ENCODE measurements at regions not wholly inside any gene's neighbourhood (a gene's known extent, or its start where the extent isn't known, plus 50 kb on each side); places are given as distances from the start of the nearest gene placed in this dataset.
A peak's percentile ranks its signal among the peaks of the same experiment; 100 is the strongest.
"Not testable (repeated sequence)": the region's sequence is repeated elsewhere in the genome, so short reads cannot be mapped to it uniquely, and the experiment has no call there.

DNA sequence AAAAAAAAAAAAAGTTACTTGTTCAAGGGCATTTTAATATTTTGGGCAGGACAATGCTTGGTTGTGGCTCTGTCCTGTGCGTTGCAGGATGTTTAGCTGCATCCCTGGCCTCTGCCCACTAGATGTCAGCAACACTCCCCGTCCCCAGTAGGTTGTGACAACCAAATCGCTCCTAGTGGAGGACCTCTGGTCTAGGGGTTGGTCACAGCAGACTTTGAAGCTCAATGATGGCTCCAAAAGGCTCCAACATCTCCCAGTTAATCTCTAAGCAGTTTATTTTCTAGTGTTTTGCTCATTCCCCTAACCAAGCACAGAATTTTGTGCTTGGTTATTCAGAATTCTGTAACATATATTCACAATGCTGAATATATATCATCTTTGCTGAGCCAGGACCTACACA, 67.0 kb downstream of the CHRNA1 start:
- peak; percentile 42 for DNase-seq

DNA sequence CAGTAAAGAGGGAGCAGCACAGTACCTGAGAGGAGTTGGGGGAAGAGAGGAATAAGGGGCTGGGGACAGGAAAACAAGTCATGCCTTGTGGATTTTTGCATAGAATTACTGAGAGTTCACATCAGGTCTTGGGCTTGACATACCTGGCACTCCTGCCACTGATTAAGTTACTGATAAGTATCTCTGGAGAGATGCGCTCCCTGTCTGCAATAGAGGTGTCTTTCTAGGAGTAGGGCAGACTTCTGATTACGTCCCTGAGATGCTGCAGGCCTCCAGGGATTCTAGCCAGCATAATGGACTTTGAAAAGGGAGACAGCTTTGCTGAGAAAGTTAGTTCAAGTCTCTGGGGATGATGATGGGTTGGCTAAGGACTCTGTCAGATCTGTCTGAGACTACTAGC, 69.4 kb downstream of the CHRNA1 start:
- DNase-seq: no peak

DNA sequence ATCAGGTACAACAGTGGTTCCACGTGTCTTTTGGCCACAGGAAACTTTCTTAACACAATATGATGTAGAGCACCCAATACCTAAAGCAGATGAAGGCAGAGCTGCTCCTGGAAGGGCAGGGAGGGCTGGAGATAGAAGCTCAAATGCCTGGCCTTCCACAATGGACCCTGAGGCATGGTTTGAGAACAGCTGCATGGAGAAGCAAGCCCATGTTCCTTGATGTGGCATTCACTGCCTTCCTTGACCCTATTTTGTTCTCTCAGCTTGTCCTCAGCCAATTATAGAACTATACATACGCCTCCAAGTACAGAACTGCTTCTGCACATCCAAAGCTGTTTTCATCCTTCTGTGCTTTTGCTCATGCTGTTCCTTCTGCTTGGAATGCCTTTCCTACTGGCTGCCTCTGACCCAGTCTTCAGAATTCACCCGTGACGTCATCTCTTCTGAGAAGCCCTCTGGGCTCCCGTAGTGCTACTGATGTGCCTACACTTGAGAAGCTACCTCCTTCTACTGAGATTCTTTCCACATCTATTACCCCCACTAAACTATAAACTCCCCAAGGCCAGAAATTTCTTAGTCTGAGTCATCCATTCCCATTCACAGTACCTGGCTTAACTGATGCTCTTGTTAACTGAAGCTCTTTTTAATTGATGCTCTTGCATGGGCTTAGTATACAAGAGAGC, 69.9 kb downstream of the CHRNA1 start:
- DNase-seq: no peak

DNA sequence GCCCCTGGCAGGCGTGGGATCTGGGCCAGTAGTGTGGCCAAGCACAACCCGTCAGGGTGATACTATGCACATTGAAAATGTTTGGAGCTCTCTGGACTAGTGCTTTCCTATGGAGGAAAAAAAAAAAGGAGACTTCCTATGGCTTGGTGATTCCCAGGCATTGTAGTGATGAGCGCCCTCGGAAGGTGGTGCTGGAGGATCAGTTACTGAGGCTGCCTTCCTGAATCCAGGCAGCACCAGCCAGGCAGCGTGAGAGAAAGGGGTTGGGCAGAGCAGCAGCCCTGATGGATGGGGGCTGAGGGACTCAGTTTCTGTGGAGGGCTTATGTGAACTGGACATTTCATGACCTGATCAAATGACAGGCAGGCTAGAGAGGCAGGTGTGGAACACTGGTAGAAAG, 70.9 kb downstream of the CHRNA1 start:
- no peak for DNase-seq

DNA sequence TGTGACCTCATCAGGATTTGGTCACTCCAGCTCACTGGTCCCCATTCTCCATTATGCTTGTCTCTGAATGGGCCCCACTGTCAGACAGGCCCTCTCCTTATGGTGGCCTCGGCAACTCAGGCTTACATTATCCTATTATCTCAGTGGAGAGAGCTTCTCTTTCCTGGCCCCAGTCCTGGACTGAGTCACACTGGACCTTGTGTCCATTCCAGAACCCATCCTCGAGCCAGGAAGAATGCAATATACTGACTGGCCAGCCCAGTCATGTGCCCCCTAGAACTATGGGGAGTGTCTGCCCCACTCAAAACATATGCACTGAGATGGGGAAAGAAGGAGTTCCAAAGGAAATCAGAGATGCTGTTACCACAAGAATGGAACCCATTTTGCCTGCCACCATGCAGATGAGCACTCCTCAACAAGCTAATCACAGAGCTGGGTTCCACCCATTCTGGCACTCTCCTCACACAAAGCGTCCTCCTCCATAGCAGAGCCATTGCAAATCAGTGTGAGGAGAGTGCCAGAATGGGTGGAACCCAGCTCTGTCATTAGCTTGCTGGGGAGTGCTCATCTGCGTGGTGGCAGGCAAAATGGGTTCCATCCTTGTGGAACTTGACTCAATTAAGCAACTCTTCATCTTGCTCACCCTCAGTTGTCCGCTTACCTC, 71.9 kb downstream of the CHRNA1 start:
- DNase-seq: peak; percentile 63

DNA sequence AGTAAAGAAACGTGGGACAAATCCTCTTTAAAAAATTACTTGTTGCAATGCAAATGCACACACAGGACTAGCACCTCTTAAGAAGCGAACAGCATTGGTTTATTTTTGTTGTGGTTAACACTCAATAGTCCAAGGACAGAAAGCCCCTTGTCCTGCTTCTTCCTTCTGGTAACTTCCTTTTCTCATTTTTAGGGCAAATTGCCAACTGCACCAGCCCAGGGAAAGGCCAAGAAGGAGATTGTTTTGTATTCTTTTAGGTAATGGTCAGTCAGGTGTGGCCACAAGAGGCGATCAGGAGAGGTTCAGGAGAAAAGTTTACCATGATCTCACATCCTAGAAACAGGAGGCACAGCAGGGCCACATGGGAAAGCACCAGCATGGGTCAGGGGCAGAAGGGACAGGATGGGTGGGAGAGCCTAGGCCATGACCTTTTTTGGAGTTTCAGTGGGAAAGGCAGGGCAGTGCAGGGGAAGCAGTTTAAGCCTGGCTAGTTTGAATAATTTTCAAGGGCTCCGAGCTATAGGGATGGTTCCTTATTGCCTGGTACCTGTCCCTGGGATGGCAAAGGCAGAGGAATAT, 73.0 kb downstream of the CHRNA1 start:
- no peak for DNase-seq

DNA sequence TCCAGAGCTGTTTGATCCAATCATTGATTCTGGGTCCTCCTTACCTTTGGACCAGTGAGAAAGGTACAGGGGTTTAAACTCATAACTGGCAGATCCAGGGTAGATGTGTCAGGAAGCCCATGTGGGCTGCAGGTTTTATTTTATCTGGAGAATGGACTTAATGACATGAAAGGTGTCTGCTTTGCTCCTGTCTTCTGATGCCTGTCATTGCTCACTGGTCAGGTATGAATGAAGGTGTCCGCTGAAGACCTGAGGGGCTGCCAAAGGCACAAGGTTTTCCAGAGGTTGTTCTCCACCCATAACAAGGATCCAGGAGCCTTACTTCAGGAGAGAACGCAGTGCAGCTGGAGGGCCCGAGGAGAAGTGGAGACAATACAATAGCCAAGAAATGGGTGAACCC, 74.2 kb downstream of the CHRNA1 start:
- DNase-seq: no peak

DNA sequence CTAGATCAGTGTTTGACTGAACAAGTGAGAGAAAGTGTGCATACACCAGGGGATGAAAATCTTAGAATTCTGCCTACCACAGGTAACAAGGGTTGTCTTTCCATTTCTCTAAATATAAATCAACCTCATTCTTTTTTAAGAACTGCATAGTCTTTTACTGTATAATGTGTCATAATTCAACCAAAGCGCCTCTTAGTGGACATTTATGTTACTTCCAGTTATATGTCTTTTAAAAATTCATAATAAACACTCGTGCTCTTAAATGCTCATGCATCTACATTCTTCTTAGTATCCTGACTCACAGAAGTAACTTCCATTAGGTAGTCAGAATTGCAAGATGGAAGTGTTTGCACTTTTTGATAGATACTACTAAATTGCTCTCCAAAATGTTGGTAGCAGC, 76.2 kb downstream of the CHRNA1 start:
- no peak for DNase-seq

DNA sequence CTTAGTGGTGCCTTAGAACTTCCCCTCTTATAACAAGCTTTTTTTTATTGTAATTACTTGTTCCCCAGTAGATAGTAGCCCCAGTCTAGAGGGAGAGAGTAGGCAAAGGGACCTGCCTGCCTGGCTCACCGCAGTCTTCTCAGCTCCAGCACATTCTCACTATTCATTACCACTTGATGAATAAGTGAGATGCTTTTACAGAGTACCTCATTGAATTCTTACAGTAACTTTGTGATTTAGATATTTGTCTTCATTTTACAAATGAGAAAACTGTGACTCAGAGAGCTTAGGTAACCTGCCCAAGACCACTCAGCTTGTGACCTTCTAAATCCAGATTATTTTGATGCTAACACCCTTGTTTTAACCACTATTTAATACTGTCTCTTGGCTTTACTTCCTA, 77.8 kb downstream of the CHRNA1 start:
- DNase-seq: no peak

DNA sequence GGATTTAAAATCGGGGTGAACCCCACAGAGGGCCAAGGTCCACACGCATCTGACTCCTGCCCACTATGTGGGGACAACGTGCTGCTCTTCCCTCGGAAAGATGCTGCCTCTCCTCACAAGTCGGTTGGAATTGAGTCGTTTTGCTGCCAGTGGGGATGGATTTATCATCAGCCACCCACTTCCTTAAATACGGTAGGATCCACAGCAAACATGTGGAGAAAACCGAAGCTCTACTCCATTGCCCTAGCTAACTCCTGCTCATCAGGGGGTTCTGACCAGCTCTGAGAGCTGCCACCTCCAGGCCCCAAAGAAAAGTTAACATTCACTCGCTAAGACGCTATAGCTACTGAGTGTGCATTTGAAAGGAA, 80.9 kb downstream of the CHRNA1 start:
- no peak for DNase-seq

DNA sequence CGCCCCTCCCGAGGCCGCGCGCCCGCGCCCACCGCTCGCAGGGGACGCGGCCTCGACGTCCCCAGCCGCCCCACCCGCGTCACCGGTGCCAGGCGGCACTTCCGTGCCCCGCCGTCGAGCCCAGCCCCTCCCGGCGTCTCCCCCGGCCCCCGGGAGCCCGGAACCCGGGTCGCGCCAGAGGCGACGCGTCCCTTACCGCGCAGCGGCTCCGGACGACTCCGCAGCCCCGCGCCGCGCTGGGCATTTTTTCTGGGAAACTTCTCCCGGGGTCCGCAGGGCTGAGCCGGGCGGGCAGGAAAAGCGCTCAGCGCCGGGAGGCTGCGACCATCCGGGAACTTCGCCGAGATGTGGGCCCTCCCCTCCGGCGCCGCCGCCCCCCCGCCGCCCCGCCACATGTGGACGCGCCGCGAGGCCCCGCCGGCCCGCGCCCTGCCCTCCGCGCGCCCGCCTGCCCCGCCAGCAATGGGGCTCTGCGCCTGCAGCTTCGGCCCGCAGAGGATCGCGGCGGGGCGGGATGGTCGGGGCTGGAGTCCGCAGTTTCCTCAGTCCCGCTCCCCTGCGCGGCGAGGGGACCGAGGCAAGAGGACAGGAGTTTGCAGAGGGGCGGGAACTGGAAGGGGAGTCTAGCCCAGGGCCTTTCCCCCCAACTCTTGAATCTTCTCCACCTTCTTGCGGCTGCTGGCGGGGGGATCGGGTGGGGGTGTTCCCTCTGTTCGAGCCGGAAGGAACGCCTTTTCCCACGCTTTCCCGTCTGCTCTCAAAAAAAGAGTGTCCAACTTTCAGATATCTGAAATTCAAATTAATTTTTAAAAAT, 81.5 kb downstream of the CHRNA1 start:
- peak; percentile 28 for DNase-seq

DNA sequence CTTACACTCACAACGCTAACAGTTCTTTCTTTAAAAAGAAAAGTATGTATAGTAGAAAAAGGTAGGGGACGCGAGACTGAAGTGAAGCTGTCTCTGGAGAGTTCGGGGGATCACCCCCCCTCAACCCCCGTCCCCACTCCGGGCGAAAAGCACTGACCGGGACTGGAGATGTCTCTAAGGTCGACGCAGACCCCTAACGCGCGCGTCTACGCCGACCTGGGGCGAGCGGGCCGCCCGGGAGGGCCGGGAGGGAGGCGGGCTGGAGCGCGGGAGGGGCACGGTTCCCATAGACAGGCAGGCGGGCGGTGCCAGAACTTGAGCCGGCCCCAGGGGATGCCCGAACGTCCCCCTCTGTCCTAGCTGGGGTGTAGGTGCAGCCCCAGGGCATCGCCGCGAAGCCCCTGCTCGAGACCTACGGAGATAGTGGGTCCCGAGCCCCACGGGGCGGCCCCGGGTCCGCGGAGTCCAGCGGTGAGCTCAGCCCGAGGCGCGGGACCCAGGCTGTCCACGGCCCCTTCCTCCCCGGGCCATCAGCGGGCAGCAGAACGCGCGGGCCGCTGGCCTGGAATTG, 82.2 kb downstream of the CHRNA1 start:
- DNase-seq: no peak

DNA sequence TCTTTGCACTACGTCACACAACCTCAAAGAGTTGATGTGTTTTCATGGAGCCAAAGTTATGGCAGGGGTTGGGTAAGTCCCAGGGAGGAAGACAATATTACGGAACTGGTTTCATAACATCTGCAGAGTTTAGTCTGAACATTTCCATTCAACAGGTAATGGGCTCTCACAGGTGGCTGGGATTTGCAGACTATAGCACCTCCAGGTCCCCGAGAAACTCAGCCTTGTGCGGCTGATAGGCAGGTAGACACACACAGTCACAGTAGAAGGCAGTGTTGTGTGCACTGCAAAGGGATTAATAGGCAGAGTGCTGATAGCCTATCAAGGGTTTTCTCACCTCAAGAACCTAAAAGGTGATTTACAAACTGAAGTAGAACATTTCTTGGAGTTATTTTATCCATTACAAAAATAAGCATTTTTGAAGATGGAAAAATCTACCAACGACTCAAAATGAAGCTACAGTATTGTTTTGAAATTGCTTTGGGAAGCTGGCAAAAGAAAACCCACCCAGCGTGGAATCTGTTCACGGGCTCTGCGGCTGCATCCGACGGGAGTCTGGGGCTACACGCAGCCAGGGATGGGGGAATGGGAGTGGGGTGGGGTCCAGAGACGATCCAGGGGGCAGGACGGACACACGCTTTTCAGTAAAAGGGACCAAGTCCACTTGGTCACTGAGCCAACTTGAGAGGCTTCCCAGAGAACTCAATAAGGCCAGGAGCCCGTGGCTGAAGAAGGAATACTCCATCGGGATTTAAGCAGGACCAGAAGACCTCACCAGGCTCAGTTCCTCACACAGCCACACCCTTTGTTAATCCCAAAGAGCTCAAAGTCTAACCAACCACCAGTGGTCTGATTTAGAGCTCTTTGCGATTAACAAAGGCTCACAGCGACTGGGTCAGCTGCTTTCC, 82.9 kb downstream of the CHRNA1 start:
- no peak for DNase-seq

DNA sequence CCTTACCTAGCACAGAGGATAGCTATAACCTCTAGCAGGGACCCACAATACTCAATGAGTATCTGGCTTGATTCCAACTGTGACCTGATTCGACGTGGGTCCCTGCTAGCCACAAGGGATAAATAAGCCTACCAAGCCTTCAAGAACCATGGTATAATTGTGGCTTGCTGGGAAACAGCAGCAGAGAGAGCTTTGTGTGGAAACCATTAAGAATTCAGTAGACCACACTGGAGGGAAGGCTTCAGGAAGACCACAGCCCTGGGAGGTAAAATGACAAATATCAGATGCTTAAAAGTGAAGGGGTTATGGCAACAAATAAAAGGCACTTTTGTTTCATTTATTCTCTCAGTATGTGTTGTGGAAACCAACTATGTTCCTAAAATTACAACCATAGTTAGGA, 82.6 kb upstream of the WIPF1 start:
- DNase-seq: no peak

DNA sequence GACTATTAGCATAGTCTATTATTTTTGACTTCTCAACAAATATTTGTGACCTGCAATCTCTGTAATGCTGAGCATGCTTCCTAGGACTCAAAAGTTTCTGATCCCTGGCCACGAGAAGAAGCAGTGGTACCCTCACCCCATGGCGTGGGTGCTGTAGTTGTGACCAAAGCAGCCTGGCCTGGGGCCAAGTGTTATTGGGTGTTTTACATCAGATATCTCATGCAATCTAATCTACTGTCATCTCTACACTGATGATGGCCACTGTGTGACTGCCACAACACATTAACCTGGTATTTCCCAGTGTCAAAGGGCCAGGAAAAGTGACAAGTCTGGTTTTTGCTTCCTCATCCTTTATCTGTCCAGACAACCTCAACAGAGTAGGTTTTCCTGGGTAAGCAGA, 80.8 kb upstream of the WIPF1 start:
- DNase-seq: no peak

DNA sequence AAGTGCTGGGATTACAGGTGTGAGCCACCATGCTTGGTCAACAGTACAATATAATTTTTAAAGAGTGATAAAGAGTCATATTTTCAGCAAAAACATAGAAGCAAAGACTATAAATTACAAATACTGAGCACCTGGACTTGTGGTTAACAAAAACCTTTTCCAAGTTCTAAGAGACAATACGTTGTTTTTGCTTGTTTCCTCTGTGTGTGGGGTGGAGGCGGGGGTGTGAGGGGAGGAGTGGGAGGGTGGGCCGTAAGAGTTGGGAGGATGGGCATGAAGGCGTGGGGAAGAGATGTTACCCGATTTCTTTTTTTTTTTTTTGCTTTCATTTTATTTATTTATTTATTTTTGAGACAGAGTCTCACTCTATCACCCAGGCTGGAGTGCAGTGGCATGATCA, 78.0 kb upstream of the WIPF1 start:
- no peak for DNase-seq

DNA sequence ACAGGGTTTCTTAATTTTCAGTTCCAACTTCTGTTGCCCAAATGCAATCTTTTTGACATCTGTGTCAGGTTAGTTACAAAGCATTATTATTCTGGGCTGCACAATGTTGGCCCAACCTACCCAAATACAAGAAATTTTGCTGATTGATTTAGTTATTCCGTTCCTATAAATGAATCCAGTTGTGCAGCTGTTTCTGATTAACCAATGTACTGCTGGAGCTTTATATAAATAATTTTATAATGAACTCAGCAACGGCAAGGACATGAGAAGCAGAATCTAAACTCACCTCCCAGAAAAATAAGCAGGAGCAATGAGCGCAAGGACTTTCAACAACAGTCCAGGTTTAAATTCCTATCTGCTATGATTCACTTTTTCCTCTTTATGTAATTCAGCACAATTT, 76.3 kb upstream of the WIPF1 start:
- no peak for DNase-seq

DNA sequence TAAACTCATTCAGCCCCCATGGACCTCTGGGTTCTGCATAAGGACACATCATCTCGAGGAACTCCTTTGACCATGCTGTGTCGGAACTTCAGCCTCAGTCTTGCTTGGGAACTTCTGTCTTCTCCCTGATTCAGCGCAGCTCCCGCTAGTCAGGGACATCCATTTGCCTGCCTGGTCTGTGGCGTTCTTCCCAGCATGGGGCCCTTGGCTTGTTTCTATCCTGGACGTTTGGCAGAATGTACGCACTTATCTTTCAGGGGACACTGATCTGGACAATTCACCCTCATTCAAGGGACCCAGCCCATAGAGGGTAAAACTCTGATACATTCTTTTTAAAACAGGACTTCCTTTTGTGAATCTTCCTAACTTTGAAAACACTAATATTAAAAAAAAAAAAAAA, 75.8 kb upstream of the WIPF1 start:
- no peak for DNase-seq

DNA sequence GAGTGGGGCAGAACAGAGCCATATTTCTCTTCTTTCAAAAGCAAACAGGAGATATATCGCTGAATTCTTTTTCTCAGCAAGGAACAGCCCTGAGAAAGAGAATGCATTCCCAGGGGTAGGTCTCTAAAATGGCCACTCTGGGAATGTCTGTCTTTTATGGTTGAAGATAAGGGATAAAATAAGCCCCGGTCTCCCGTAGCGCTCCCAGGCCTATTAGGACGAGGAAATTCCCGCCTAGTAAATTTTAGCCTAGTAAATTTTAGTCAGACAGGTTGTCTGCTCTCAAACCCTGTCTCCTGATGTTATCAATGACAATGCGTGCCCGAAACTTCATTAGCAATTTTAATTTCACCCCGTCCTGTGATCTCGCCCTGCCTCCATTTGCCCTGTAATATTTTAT, 73.9 kb upstream of the WIPF1 start:
- not testable (repeated sequence) for DNase-seq

DNA sequence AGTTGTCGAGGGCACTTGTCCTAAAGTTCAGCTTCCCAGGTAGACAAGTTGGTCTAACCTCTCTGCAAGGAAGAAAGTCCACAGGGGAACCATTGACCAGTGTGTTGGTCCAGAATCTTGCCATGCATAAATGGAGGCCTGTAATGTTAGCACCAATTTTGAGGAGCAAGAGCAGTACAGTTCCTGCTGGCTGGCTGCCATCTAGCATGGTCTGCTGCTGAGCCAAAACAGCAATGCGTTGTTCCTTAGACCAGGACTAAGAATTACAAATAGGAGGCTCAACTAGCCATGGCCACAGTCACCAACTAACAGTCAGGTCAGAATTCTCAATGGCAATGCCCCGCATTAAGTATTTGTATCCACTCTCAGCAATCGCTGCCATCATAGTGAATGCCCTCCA, 72.8 kb upstream of the WIPF1 start:
- DNase-seq: no peak

DNA sequence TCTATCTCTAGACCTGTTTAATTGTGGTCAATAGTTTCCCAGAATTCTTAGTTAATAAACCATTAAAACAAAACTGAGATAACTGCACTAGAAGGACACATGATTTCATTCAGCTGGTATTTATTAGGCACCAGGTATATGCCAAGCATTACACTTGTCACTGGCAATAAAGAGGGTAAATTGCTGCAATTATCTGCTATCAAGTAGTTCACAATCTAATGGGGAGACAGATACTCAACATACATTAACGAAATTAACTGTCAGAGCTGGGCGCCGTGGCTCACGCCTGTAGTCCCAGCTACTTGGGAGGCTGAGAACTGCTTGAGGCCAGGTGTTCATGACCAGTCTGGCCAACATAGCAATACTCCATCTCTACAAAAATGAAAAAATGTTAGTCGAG, 71.7 kb upstream of the WIPF1 start:
- DNase-seq: no peak

DNA sequence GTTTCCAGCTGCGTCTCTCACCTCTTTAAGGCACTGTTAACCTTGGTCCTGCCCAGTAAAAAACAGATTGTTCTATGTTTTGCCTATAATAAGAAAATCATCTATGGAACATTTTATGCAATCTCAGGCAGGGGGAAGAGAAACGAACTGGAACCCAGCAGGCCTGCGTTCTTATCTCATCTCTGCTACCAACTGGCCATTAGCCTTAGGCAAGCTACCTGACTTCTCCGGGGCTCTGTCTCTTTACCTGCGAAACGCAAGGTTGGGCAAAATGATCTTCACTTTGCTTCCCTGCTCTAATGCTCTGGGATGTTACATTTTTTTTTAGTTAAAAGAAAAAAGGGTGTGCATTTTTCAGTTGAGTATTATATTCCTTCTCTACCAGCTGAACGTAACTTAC, 70.5 kb upstream of the WIPF1 start:
- DNase-seq: no peak
